Immature natural killer cell (primary cell): ENCODE measurements at regions not wholly inside any gene's neighbourhood (a gene's known extent, or its start where the extent isn't known, plus 50 kb on each side); places are given as distances from the start of the nearest gene placed in this dataset.

ENCODE experiments used
- DNase-seq, 3 donors: peaks; one replicate each; pipeline ENCODE4 v3.0.0; 2022; ENCODE audit warnings: mixed read lengths in 1 of 3
- H3K27ac Mint-ChIP-seq, 6 donors: one replicate each; pipeline ENCODE4 v1.8.0; 2020; ENCODE audit warnings: mixed read lengths in 6 of 6, mild to moderate bottlenecking in 5 of 6, inconsistent platforms in 4 of 6, moderate library complexity in 3 of 6
- H3K27me3 Mint-ChIP-seq, 3 donors: one replicate each; pipeline ENCODE4 v1.8.0; 2020 to 2021; ENCODE audit warnings: low read depth in 3 of 3, mild to moderate bottlenecking in 3 of 3, mixed read lengths in 3 of 3, moderate library complexity in 3 of 3, inconsistent platforms in 1 of 3
- H3K36me3 Mint-ChIP-seq, 3 donors: one replicate each; pipeline ENCODE4 v1.8.0; 2020; ENCODE audit warnings: mixed read lengths in 3 of 3, inconsistent platforms in 2 of 3, mild to moderate bottlenecking in 2 of 3
- H3K4me1 Mint-ChIP-seq, 2 donors: one replicate each; pipeline ENCODE4 v1.8.0; 2020; ENCODE audit warnings: inconsistent platforms in 2 of 2, mild to moderate bottlenecking in 2 of 2, mixed read lengths in 2 of 2, moderate library complexity in 1 of 2
- H3K4me3 Mint-ChIP-seq, 5 donors: one replicate each; pipeline ENCODE4 v1.8.0; 2020; ENCODE audit warnings: mild to moderate bottlenecking in 5 of 5, mixed read lengths in 5 of 5, inconsistent platforms in 3 of 5, moderate library complexity in 3 of 5
- H3K9me3 Mint-ChIP-seq, 6 donors: one replicate each; pipeline ENCODE4 v1.8.0; 2020; ENCODE audit warnings: mild to moderate bottlenecking in 6 of 6, mixed read lengths in 6 of 6, inconsistent platforms in 4 of 6, moderate library complexity in 3 of 6

DNA sequence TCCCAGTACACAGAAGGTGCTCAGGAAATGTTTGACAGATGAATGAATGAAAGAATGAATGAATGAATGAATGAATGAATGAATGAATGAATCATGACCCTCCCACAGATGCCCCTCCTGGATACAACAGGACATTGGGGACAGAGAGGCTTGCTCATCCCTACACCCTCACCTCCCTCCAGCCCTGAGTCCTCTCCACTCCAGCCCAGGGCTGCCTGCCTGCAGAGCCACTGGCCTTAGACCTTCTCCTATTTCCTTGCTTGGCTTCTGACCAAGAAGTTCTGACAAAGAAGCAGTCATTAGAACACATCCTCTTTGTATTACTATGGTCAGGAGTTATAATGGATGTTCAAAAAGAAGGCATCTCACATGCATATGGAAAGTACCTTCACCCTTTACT lies 240.7 kb upstream of the DAPK1 start:
- Mint-ChIP-seq H3K4me1 (no peaks in the 10 kb centered on the region), H3K36me3 (no peaks in the 10 kb centered on the region), H3K9me3 (peaks cover 0 to 2% (median 0%) of the 10 kb centered on the region in 6 donors), H3K27me3 (peaks cover 5 to 6% (median 5%) of the 10 kb centered on the region in 3 donors), H3K4me3 (no peak overlapping the region), H3K27ac (no peak overlapping the region)
- DNase-seq: no peak

GRCh38 chr9:87259543-87260518 lies 237.8 kb upstream of the DAPK1 start:
- no peaks in the 10 kb centered on the region for H3K36me3 Mint-ChIP-seq
- H3K4me1 Mint-ChIP-seq: no peaks in the 10 kb centered on the region
- H3K27ac Mint-ChIP-seq: no peak overlapping the region
- no peak for DNase-seq
- peaks cover 2 to 5% (median 2%) of the 10 kb centered on the region in 3 donors for H3K27me3 Mint-ChIP-seq
- no peak overlapping the region for H3K4me3 Mint-ChIP-seq
- peaks cover 0 to 2% (median 0%) of the 10 kb centered on the region in 6 donors for H3K9me3 Mint-ChIP-seq

DNA sequence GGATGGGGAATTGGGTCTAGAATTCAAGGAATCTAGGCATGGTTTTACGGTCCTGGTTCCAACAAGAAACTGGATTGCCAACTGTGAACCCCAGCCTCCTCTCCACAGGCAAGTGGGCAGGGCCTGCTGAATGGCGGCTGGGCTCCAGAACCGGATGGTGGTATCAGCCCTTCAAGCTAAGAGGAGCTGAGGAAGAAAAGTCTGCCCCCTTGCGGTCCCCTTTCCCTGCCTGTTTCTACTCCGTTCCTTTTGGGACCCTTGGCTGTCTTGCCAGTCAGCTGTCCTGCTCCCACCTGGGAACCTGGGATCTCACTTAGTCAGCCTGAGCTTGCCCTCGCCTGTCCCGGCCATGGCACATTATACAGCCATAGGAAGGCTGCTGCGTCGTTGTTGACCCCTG lies 234.4 kb upstream of the DAPK1 start:
- H3K27ac Mint-ChIP-seq: no peak overlapping the region
- peaks cover 0 to 2% (median 0%) of the 10 kb centered on the region in 6 donors for H3K9me3 Mint-ChIP-seq
- no peak for DNase-seq
- H3K4me1 Mint-ChIP-seq: no peaks in the 10 kb centered on the region
- H3K27me3 Mint-ChIP-seq: peaks cover 3 to 6% (median 5%) of the 10 kb centered on the region in 3 donors
- H3K4me3 Mint-ChIP-seq: no peak overlapping the region
- H3K36me3 Mint-ChIP-seq: no peaks in the 10 kb centered on the region

DNA sequence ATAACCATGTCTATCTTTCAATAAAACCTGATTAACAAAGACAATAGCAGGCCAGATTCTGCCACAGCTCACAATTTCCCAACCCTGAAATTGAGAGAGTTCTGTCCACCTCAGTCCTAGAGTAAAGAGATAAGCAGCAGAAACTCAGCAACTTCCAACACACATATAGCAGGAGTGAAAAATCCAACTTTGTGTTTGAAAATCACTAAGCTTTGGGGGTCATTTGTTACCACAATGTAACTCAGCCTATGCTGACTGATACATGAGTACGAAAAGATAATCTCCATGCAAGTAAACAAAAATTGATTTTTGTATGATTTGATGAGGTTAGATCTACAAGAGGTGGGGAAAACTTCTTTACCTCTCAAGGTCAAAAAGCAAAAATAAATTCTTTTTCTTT lies 231.0 kb upstream of the DAPK1 start:
- H3K36me3 Mint-ChIP-seq: no peaks in the 10 kb centered on the region
- no peak overlapping the region for H3K4me3 Mint-ChIP-seq
- H3K9me3 Mint-ChIP-seq: no peaks in the 10 kb centered on the region
- H3K4me1 Mint-ChIP-seq: peaks cover 18 to 21% of the 10 kb centered on the region in 2 donors
- peaks cover 8 to 19% (median 10%) of the 10 kb centered on the region in 3 donors for H3K27me3 Mint-ChIP-seq
- DNase-seq: no peak
- no peak overlapping the region for H3K27ac Mint-ChIP-seq

DNA sequence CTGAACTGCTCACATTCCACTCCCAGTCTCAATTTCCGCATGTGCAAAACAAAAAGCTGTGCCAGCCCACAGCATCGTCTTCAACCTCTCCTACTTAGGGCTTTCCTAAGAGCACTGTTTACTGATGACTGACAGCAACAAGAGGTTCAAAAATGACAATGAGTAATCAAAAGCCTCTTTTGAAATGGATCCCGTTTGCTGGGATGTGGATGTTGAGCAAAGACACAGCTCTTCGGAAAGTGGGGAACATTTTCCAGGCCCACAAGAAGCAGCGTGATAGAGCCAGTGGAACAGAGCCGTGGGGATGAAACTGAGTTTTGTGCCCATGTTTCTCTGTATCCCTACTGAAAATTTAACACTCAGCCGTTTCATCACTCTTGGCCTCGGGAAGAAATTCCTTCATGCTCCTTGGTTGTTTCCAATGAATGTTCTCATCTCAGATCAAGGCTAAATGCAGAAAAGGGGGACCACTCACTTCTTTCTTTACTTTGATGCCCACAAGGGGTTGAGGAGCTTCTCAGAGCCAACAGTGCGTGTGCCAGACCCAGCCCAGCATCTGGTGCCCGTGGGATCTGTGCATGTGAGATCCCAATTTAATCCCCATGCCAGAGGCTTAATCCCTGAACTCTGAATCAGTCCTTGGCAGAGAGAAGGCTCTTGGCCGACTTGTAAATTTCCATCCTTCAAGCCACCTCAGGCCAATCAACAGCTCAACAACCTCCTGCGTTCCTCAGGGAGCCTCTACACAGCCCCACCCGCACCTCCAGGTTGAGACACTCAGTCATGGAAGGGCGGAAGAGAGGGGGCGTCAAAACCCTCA lies 230.2 kb upstream of the DAPK1 start:
- H3K27ac Mint-ChIP-seq: no peak overlapping the region
- peaks cover 8 to 25% (median 11%) of the 10 kb centered on the region in 3 donors for H3K27me3 Mint-ChIP-seq
- peaks cover 25 to 28% of the 10 kb centered on the region in 2 donors for H3K4me1 Mint-ChIP-seq
- no peaks in the 10 kb centered on the region for H3K9me3 Mint-ChIP-seq
- no peaks in the 10 kb centered on the region for H3K36me3 Mint-ChIP-seq
- no peak for DNase-seq
- H3K4me3 Mint-ChIP-seq: no peak overlapping the region

- no peak overlapping the region for H3K4me3 Mint-ChIP-seq
Observed at GRCh38 chr9:87269296-87270176, 228.1 kb upstream of the DAPK1 start.

GRCh38 chr9:87270221-87270847 lies 227.3 kb upstream of the DAPK1 start:
- H3K9me3 Mint-ChIP-seq: no peaks in the 10 kb centered on the region

More at GRCh38 chr9:87269296-87270176, 228.1 kb upstream of the DAPK1 start:
- H3K27me3 Mint-ChIP-seq: peaks cover 15 to 37% (median 17%) of the 10 kb centered on the region in 3 donors
- no peaks in the 10 kb centered on the region for H3K9me3 Mint-ChIP-seq
- no peak overlapping the region for H3K27ac Mint-ChIP-seq
- H3K4me1 Mint-ChIP-seq: peaks cover 36 to 41% of the 10 kb centered on the region in 2 donors
- no peak for DNase-seq
- H3K36me3 Mint-ChIP-seq: no peaks in the 10 kb centered on the region

GRCh38 chr9:87270848-87271234 lies 226.8 kb upstream of the DAPK1 start:
- Mint-ChIP-seq H3K4me1 (peaks cover 49 to 54% of the 10 kb centered on the region in 2 donors), H3K27ac (no peak overlapping the region), H3K9me3 (no peaks in the 10 kb centered on the region), H3K36me3 (no peaks in the 10 kb centered on the region), H3K27me3 (peaks cover 16 to 36% (median 19%) of the 10 kb centered on the region in 3 donors), H3K4me3 (no peak overlapping the region)
- no peak for DNase-seq

More at GRCh38 chr9:87270221-87270847, 227.3 kb upstream of the DAPK1 start:
- Mint-ChIP-seq H3K27me3 (peaks cover 16 to 34% (median 19%) of the 10 kb centered on the region in 3 donors), H3K36me3 (no peaks in the 10 kb centered on the region), H3K4me1 (peaks cover 44 to 49% of the 10 kb centered on the region in 2 donors), H3K4me3 (no peak overlapping the region), H3K27ac (no peak overlapping the region)
- DNase-seq: no peak

GRCh38 chr9:87271696-87272477 lies 225.8 kb upstream of the DAPK1 start:
- peak; percentile 46 to 63 (median 48) for DNase-seq
- H3K9me3 Mint-ChIP-seq: no peaks in the 10 kb centered on the region
- H3K27ac Mint-ChIP-seq: peak overlapping the region in 1 of 6 donors; percentile 13
- no peaks in the 10 kb centered on the region for H3K36me3 Mint-ChIP-seq
- peaks cover 16 to 36% (median 20%) of the 10 kb centered on the region in 3 donors for H3K27me3 Mint-ChIP-seq
- peak overlapping the region; percentile 0 to 57 (median 36) for H3K4me3 Mint-ChIP-seq
- peaks cover 59 to 65% of the 10 kb centered on the region in 2 donors for H3K4me1 Mint-ChIP-seq

- DNase-seq: no peak
- Mint-ChIP-seq H3K4me1 (peaks cover 85 to 86% of the 10 kb centered on the region in 2 donors), H3K36me3 (no peaks in the 10 kb centered on the region), H3K27me3 (peaks cover 15 to 37% (median 21%) of the 10 kb centered on the region in 3 donors), H3K27ac (peak overlapping the region in 1 of 6 donors; percentile 26), H3K4me3 (peak overlapping the region in 4 of 5 donors; percentile 1 to 36 (median 21)), H3K9me3 (no peaks in the 10 kb centered on the region)
Observed at GRCh38 chr9:87275047-87275725, 222.5 kb upstream of the DAPK1 start.

DNA sequence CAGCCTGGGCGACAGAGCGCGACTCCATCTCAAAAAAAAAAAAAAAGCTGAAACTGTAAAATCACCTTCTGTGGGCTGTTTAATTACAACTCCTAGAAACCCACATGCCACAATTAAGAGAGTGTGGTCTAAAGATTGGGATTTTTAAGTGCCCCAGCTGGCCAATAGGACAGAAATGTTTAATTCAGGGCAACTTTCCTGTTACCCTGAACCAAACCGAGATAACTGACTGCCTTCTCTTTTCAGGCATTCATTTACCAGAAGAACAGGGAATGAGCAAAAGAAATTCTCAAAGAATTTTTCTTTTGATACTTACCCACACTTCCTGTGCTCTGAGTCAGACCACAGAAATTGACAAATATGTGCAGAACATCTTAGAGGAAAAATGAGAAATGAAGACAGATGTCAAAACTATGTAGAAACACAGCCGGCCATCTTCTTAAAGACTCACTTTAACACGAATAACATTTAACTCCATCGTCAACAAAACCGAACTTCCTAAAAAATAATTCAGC lies 221.3 kb upstream of the DAPK1 start:
- peak overlapping the region in 5 of 6 donors; percentile 12 to 74 (median 62) for H3K27ac Mint-ChIP-seq
- peak overlapping the region; percentile 72 to 78 (median 74) for H3K4me3 Mint-ChIP-seq
- H3K4me1 Mint-ChIP-seq: peaks cover 73 to 74% of the 10 kb centered on the region in 2 donors
- no peaks in the 10 kb centered on the region for H3K36me3 Mint-ChIP-seq
- DNase-seq: peak in 2 of 3 donors; percentile 31 to 63
- peaks cover 8 to 33% (median 19%) of the 10 kb centered on the region in 3 donors for H3K27me3 Mint-ChIP-seq
- no peaks in the 10 kb centered on the region for H3K9me3 Mint-ChIP-seq
